ENCODE measurements at regions not wholly inside any gene's neighbourhood (a gene's known extent, or its start where the extent isn't known, plus 50 kb on each side); places are given as distances from the start of the nearest gene placed in this dataset.

DNA sequence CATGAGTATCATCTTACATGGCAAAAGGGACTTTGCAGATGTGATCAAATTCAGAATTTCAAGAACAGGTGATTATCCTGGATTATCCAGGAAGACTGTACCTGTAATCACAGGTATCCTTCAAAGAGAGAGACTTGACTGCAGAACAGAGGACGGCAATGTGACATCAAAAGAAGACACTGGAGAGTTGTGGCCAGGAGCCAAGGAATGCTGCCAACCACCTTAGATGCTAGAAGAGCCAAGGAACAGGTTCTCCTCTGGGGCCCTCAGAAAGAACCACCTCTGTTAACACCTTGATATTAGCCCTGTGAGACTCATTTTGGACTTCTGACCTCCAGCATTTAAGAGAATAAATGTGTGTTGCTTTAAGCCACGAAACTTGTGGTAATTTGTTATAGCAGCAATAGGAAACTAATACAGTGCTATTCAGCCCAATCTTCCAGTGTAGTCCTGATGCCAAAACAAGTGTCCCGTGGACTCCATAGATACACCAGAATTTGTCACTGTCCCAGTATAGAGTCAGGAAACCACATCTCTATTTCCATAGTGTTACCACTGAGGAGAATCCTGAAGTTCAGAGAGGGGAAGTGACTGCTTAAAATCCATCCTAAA, 330.6 kb upstream of the TLE3 start:
- no peaks in the 10 kb centered on the region for H3K9me3 ChIP-seq (ENCODE audit: control insufficient read depth in 3 of 3, low read length in 3 of 3)
- H3K9ac ChIP-seq (ENCODE audit: low read depth in 1 of 3, low read length in 3 of 3), result no peak overlapping the region
- H3K27ac ChIP-seq (ENCODE audit: low read depth, low read length), result no peak overlapping the region
- H3K36me3 ChIP-seq (ENCODE audit: control insufficient read depth in 3 of 3, insufficient read depth in 3 of 3, low read length in 3 of 3), result no peaks in the 10 kb centered on the region
- H3K4me3 ChIP-seq (ENCODE audit: low read length in 3 of 3), result no peak overlapping the region
- H3K27me3 ChIP-seq (ENCODE audit: control insufficient read depth in 3 of 3, insufficient read depth in 3 of 3, low read length in 3 of 3), result peaks cover 0 to 6% (median under 1%) of the 10 kb centered on the region in 3 donors
- no peaks in the 10 kb centered on the region for H3K4me1 ChIP-seq (ENCODE audit: control insufficient read depth in 3 of 3, insufficient read depth in 3 of 3, low read length in 3 of 3)

GRCh38 chr15:70427167-70428120, 329.7 kb upstream of the TLE3 start:
- Histone ChIP-seq H3K9me3 (ENCODE audit: control insufficient read depth in 3 of 3, low read length in 3 of 3) (no peaks in the 10 kb centered on the region), H3K36me3 (ENCODE audit: control insufficient read depth in 3 of 3, insufficient read depth in 3 of 3, low read length in 3 of 3) (no peaks in the 10 kb centered on the region), H3K27me3 (ENCODE audit: control insufficient read depth in 3 of 3, insufficient read depth in 3 of 3, low read length in 3 of 3) (peaks cover 0 to 9% (median 4%) of the 10 kb centered on the region in 3 donors), H3K4me3 (ENCODE audit: low read length in 3 of 3) (no peak overlapping the region), H3K27ac (ENCODE audit: low read depth, low read length) (no peak overlapping the region), H3K9ac (ENCODE audit: low read depth in 1 of 3, low read length in 3 of 3) (no peak overlapping the region), H3K4me1 (ENCODE audit: control insufficient read depth in 3 of 3, insufficient read depth in 3 of 3, low read length in 3 of 3) (no peaks in the 10 kb centered on the region)

- H3K27ac ChIP-seq (ENCODE audit: low read depth, low read length), result no peak overlapping the region
- H3K4me3 ChIP-seq (ENCODE audit: low read length in 3 of 3), result no peak overlapping the region
- H3K4me1 ChIP-seq (ENCODE audit: control insufficient read depth in 3 of 3, insufficient read depth in 3 of 3, low read length in 3 of 3), result no peaks in the 10 kb centered on the region
- H3K9me3 ChIP-seq (ENCODE audit: control insufficient read depth in 3 of 3, low read length in 3 of 3), result no peaks in the 10 kb centered on the region
- H3K9ac ChIP-seq (ENCODE audit: low read depth in 1 of 3, low read length in 3 of 3), result no peak overlapping the region
- H3K36me3 ChIP-seq (ENCODE audit: control insufficient read depth in 3 of 3, insufficient read depth in 3 of 3, low read length in 3 of 3), result no peaks in the 10 kb centered on the region
- H3K27me3 ChIP-seq (ENCODE audit: control insufficient read depth in 3 of 3, insufficient read depth in 3 of 3, low read length in 3 of 3), result peaks cover 0 to 10% (median 5%) of the 10 kb centered on the region in 3 donors
Observed at GRCh38 chr15:70426096-70426821, 328.5 kb upstream of the TLE3 start.

DNA sequence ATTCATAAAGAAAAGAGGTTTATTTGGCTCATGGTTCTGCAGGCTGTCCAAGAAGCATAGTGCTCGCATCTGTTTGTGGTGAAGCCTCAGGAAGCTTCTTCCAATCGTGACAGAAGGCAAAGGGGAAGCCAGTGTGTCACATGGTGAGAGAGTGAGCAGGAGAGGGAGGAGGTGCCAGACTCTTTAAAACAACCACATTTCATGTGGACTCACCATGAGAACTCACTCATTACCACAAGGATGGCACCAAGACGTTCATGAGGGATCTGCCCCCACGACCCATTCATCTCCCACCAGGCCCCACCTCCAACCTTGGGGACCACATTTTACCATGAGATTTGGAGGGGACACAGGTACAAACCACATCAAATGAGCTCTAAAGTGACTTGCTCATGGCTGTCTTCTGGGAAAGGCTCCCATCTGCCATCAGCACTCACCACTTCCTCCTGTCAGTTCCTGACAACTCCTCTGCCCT, 327.3 kb upstream of the TLE3 start:
- H3K27me3 ChIP-seq (ENCODE audit: control insufficient read depth in 3 of 3, insufficient read depth in 3 of 3, low read length in 3 of 3), result peaks cover 0 to 14% (median 7%) of the 10 kb centered on the region in 3 donors
- H3K9me3 ChIP-seq (ENCODE audit: control insufficient read depth in 3 of 3, low read length in 3 of 3), result no peaks in the 10 kb centered on the region
- H3K27ac ChIP-seq (ENCODE audit: low read depth, low read length), result no peak overlapping the region
- H3K4me1 ChIP-seq (ENCODE audit: control insufficient read depth in 3 of 3, insufficient read depth in 3 of 3, low read length in 3 of 3), result no peaks in the 10 kb centered on the region
- H3K4me3 ChIP-seq (ENCODE audit: low read length in 3 of 3), result no peak overlapping the region
- no peaks in the 10 kb centered on the region for H3K36me3 ChIP-seq (ENCODE audit: control insufficient read depth in 3 of 3, insufficient read depth in 3 of 3, low read length in 3 of 3)
- no peak overlapping the region for H3K9ac ChIP-seq (ENCODE audit: low read depth in 1 of 3, low read length in 3 of 3)

DNA sequence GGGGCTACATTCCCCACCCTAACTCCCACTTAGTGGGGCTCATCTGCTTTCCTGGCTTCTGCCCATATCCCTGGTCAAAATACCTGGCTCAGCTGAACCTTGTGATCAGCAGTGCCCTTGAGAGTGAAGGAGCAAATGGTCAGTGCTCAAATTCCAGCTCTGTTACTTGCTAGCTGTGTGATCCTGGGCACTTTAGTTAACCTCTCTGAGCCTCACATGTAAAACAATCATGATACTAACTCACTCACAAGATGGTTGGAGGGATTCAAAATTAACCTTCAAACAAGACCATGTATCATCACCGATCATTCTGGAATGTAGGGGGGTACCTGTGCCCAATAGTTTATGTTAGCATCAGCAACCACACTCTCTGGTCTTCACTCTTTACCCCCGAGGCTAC, 325.6 kb upstream of the TLE3 start:
- no peaks in the 10 kb centered on the region for H3K9me3 ChIP-seq (ENCODE audit: control insufficient read depth in 3 of 3, low read length in 3 of 3)
- no peak overlapping the region for H3K9ac ChIP-seq (ENCODE audit: low read depth in 1 of 3, low read length in 3 of 3)
- no peaks in the 10 kb centered on the region for H3K36me3 ChIP-seq (ENCODE audit: control insufficient read depth in 3 of 3, insufficient read depth in 3 of 3, low read length in 3 of 3)
- H3K4me1 ChIP-seq (ENCODE audit: control insufficient read depth in 3 of 3, insufficient read depth in 3 of 3, low read length in 3 of 3), result no peaks in the 10 kb centered on the region
- peaks cover 4 to 25% (median 19%) of the 10 kb centered on the region in 3 donors for H3K27me3 ChIP-seq (ENCODE audit: control insufficient read depth in 3 of 3, insufficient read depth in 3 of 3, low read length in 3 of 3)
- H3K27ac ChIP-seq (ENCODE audit: low read depth, low read length), result no peak overlapping the region
- H3K4me3 ChIP-seq (ENCODE audit: low read length in 3 of 3), result no peak overlapping the region

DNA sequence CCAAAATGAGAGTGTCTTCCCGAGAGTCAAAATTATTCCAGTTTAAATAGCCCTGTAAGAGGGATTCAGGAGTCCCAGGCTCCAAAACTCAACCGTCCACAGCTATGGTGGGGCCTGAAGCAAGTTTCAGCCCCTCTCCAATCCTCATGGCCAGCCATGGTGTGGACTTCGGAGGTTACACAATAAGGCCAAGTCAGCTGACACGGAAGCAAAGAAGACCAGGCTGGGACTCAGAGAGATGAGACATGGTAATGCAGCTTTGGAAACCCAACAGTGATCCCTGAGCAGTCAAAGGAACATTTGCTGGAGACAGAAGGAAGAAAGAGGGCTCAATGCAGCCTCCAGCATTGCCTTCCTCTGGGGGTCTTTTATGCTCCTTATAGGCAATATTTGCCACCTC, 324.6 kb upstream of the TLE3 start:
- Histone ChIP-seq H3K4me3 (ENCODE audit: low read length in 3 of 3) (no peak overlapping the region), H3K36me3 (ENCODE audit: control insufficient read depth in 3 of 3, insufficient read depth in 3 of 3, low read length in 3 of 3) (no peaks in the 10 kb centered on the region), H3K9me3 (ENCODE audit: control insufficient read depth in 3 of 3, low read length in 3 of 3) (no peaks in the 10 kb centered on the region), H3K9ac (ENCODE audit: low read depth in 1 of 3, low read length in 3 of 3) (no peak overlapping the region), H3K27ac (ENCODE audit: low read depth, low read length) (no peak overlapping the region), H3K4me1 (ENCODE audit: control insufficient read depth in 3 of 3, insufficient read depth in 3 of 3, low read length in 3 of 3) (no peaks in the 10 kb centered on the region), H3K27me3 (ENCODE audit: control insufficient read depth in 3 of 3, insufficient read depth in 3 of 3, low read length in 3 of 3) (peaks cover 9 to 34% (median 26%) of the 10 kb centered on the region in 3 donors)

DNA sequence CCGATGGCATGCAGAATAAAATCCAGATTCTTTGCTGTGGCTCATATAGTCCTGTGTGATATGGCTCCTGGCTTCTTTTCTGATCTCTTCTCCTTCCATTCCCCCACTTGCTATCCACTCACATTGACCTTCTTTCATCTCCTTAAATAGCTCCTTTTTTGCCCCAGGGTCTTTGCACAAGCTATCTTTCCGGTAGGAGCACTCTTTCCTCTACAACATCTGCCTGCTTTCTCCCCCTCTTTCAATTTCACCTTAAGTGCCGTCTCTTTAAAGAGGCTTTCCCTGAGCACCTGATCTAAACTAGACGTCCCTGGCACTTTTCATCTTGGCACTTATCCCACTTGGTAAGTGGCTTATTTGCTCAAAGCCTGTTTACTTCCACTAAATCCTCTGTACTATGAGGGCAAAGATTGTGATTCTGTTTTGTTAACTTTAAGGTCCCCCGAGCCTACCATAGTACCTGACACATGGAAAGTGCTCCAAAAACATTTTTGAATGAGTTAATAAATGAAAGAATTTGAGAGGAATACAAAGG, 323.3 kb upstream of the TLE3 start:
- H3K9ac ChIP-seq (ENCODE audit: low read depth in 1 of 3, low read length in 3 of 3), result no peak overlapping the region
- no peaks in the 10 kb centered on the region for H3K4me1 ChIP-seq (ENCODE audit: control insufficient read depth in 3 of 3, insufficient read depth in 3 of 3, low read length in 3 of 3)
- H3K27ac ChIP-seq (ENCODE audit: low read depth, low read length), result no peak overlapping the region
- no peaks in the 10 kb centered on the region for H3K36me3 ChIP-seq (ENCODE audit: control insufficient read depth in 3 of 3, insufficient read depth in 3 of 3, low read length in 3 of 3)
- peaks cover 9 to 42% (median 35%) of the 10 kb centered on the region in 3 donors for H3K27me3 ChIP-seq (ENCODE audit: control insufficient read depth in 3 of 3, insufficient read depth in 3 of 3, low read length in 3 of 3)
- no peak overlapping the region for H3K4me3 ChIP-seq (ENCODE audit: low read length in 3 of 3)
- peaks cover 0 to 3% (median 0%) of the 10 kb centered on the region in 3 donors for H3K9me3 ChIP-seq (ENCODE audit: control insufficient read depth in 3 of 3, low read length in 3 of 3)

GRCh38 chr15:70420086-70420947, 322.6 kb upstream of the TLE3 start:
- H3K4me1 ChIP-seq (ENCODE audit: control insufficient read depth in 3 of 3, insufficient read depth in 3 of 3, low read length in 3 of 3), result peaks cover 0 to 2% (median 0%) of the 10 kb centered on the region in 3 donors
- H3K9me3 ChIP-seq (ENCODE audit: control insufficient read depth in 3 of 3, low read length in 3 of 3), result peaks cover 0 to 4% (median 0%) of the 10 kb centered on the region in 3 donors
- H3K9ac ChIP-seq (ENCODE audit: low read depth in 1 of 3, low read length in 3 of 3), result no peak overlapping the region
- no peak overlapping the region for H3K27ac ChIP-seq (ENCODE audit: low read depth, low read length)
- H3K36me3 ChIP-seq (ENCODE audit: control insufficient read depth in 3 of 3, insufficient read depth in 3 of 3, low read length in 3 of 3), result no peaks in the 10 kb centered on the region
- H3K4me3 ChIP-seq (ENCODE audit: low read length in 3 of 3), result no peak overlapping the region
- peaks cover 9 to 49% (median 35%) of the 10 kb centered on the region in 3 donors for H3K27me3 ChIP-seq (ENCODE audit: control insufficient read depth in 3 of 3, insufficient read depth in 3 of 3, low read length in 3 of 3)

GRCh38 chr15:70418943-70419342, 321.2 kb upstream of the TLE3 start:
- H3K4me3 ChIP-seq (ENCODE audit: low read length in 3 of 3), result no peak overlapping the region
- H3K9me3 ChIP-seq (ENCODE audit: control insufficient read depth in 3 of 3, low read length in 3 of 3), result peaks cover 0 to 4% (median 0%) of the 10 kb centered on the region in 3 donors
- peaks cover 9 to 54% (median 40%) of the 10 kb centered on the region in 3 donors for H3K27me3 ChIP-seq (ENCODE audit: control insufficient read depth in 3 of 3, insufficient read depth in 3 of 3, low read length in 3 of 3)
- H3K36me3 ChIP-seq (ENCODE audit: control insufficient read depth in 3 of 3, insufficient read depth in 3 of 3, low read length in 3 of 3), result no peaks in the 10 kb centered on the region
- peaks cover 0 to 2% (median 0%) of the 10 kb centered on the region in 3 donors for H3K4me1 ChIP-seq (ENCODE audit: control insufficient read depth in 3 of 3, insufficient read depth in 3 of 3, low read length in 3 of 3)
- no peak overlapping the region for H3K9ac ChIP-seq (ENCODE audit: low read depth in 1 of 3, low read length in 3 of 3)
- H3K27ac ChIP-seq (ENCODE audit: low read depth, low read length), result no peak overlapping the region

Data from skeletal muscle tissue (tissue), 3 donors.